Lung (tissue), 12 donors: ENCODE measurements at regions not wholly inside any gene's neighbourhood (a gene's known extent, or its start where the extent isn't known, plus 50 kb on each side); places are given as distances from the start of the nearest gene placed in this dataset. TPM values are rescaled to one million over a fixed set of nuclear protein-coding genes. Genes with fewer than 3 reads are reported as not detected.

Source experiments
- ATAC-seq: fragments of 200-7000 bp; cut with Tn5 transposase; one replicate; pipeline ENCODE4 v1.9.1; 2020; ENCODE audit warnings: moderate number of reproducible peaks; ENCODE audit not compliant: insufficient read depth, low FRiP score
- DNase-seq, 3 donors: peaks; one replicate each; pipeline ENCODE4 v3.0.0-alpha.2; 2013 to 2017
- H3K27ac ChIP-seq, 2 donors: one replicate each; pipeline ENCODE4 v1.5.1; 2013; ENCODE audit warnings: mild to moderate bottlenecking in 2 of 2, moderate library complexity in 2 of 2, control low read depth in 1 of 2, inconsistent platforms in 1 of 2, low read depth in 1 of 2, low read length in 1 of 2
- H3K27me3 ChIP-seq, 3 donors: one replicate each; pipeline ENCODE4 v1.5.1; 2013; ENCODE audit warnings: low read length in 2 of 3; ENCODE audit not compliant: control insufficient read depth in 3 of 3, insufficient read depth in 3 of 3
- H3K36me3 ChIP-seq, 4 donors: one replicate each; pipeline ENCODE4 v1.5.1; 2013; ENCODE audit warnings: low read length in 4 of 4, mild to moderate bottlenecking in 1 of 4, moderate library complexity in 1 of 4; ENCODE audit not compliant: control insufficient read depth in 4 of 4, insufficient read depth in 4 of 4
- H3K4me1 ChIP-seq, 5 donors: one replicate each; pipeline ENCODE4 v1.5.1; 2013; ENCODE audit warnings: low read length in 5 of 5, mild to moderate bottlenecking in 2 of 5, moderate library complexity in 1 of 5; ENCODE audit not compliant: control insufficient read depth in 5 of 5, insufficient read depth in 5 of 5
- H3K4me3 ChIP-seq: one replicate; pipeline ENCODE4 v1.5.1; 2013; ENCODE audit warnings: mild to moderate bottlenecking, control low read depth, moderate library complexity
- H3K9ac ChIP-seq, 2 donors: one replicate each; pipeline ENCODE4 v1.5.1; 2013; ENCODE audit warnings: low read length in 2 of 2, control low read depth in 1 of 2; ENCODE audit not compliant: insufficient read depth in 1 of 2
- H3K9me3 ChIP-seq, 4 donors: one replicate each; pipeline ENCODE4 v1.5.1; 2013; ENCODE audit warnings: low read length in 3 of 4, mild to moderate bottlenecking in 1 of 4, moderate library complexity in 1 of 4; ENCODE audit not compliant: control insufficient read depth in 4 of 4, insufficient read depth in 3 of 4
- WGBS, 2 donors: extraction: QIAGEN DNeasy Blood & Tissue Kit; methylation state at CpG; one replicate each; pipeline ENCODE4 v1.1.7; 2013; 5-methylcytosine and 5-hydroxymethylcytosine counted together
- small RNA-seq: library from RNA; depleted of rRNA; stranded (forward); fragments of <200 nt; gene quantifications from one replicate; pipeline ENCODE3, GENCODE V24; 2014; ENCODE audit warnings: low replicate concordance
- TF ChIP-seq, protein P1 (sequence below): IDR thresholded peaks from 2 replicates; pipeline ENCODE4 v1.5.1; 2012; ENCODE audit warnings: mild to moderate bottlenecking; ENCODE audit errors: control extremely low read depth, extremely low read depth
- donor health status: control.
- donor health status: control.
- donor health status: Bipolar disorder and iron deficiency.
- donor health status: healthy.
- donor health status: DM: yes; HTN: yes; CAD: no.

DNA sequence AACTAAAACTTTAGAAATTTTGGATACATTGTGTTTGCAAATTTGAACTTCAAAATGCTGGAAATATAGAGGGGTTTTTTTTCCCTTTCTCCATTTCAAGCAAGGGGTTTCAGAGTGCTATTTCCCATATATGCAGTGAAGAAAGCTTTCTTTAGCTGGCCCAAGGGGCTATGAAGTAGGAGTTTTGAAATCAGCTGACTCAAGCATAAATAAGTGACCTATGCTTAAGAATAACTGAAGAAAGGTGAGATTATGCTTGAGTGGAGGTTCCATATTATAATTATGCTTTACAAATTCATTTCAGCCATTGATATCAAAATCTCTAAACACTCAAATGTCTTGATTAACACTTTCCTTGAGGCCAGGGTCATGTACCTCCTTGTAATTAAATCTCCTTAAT, 51.0 kb upstream of the RBBP8 start:
- H3K27ac ChIP-seq: no peak overlapping the region
- DNase-seq: no peak

DNA sequence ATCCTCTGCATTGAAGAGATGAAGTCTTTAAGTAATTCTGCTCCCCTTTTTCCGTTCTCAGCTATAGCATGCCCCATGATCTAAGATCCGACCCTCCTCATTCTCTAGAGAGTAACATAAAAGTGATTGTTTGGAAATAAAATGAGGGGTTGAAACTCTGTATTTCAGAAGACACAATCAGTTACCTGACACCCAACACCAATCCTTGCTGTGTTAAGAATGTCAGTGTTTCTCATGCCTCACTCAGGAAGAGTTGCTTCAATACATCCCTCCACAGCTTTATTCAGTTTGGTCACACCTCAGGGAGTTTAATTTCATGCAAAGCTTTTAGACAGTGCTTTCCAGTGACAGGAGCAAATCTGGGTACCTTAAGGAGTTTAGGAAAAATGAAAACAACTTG, 49.9 kb upstream of the RBBP8 start:
- DNase-seq (peak in 2 of 3 donors; percentile 31 to 34), ATAC-seq (no peak)
- Histone ChIP-seq H3K36me3 (no peaks in the 10 kb centered on the region), H3K27ac (no peak overlapping the region), H3K4me3 (no peak overlapping the region), H3K9ac (no peak overlapping the region), H3K4me1 (peaks cover 0 to 12% (median 0%) of the 10 kb centered on the region in 5 donors), H3K27me3 (no peaks in the 10 kb centered on the region), H3K9me3 (no peaks in the 10 kb centered on the region)
- TF ChIP-seq, protein P1, sequence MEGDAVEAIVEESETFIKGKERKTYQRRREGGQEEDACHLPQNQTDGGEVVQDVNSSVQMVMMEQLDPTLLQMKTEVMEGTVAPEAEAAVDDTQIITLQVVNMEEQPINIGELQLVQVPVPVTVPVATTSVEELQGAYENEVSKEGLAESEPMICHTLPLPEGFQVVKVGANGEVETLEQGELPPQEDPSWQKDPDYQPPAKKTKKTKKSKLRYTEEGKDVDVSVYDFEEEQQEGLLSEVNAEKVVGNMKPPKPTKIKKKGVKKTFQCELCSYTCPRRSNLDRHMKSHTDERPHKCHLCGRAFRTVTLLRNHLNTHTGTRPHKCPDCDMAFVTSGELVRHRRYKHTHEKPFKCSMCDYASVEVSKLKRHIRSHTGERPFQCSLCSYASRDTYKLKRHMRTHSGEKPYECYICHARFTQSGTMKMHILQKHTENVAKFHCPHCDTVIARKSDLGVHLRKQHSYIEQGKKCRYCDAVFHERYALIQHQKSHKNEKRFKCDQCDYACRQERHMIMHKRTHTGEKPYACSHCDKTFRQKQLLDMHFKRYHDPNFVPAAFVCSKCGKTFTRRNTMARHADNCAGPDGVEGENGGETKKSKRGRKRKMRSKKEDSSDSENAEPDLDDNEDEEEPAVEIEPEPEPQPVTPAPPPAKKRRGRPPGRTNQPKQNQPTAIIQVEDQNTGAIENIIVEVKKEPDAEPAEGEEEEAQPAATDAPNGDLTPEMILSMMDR: no peak
- 87 to 94% methylated on average over 2 of the region's 2 CpGs for WGBS, 2 donors

More for the DNA sequence above, 51.0 kb upstream of the RBBP8 start:
- Histone ChIP-seq H3K9me3 (no peaks in the 10 kb centered on the region), H3K4me3 (no peak overlapping the region), H3K4me1 (peaks cover 0 to 12% (median 0%) of the 10 kb centered on the region in 5 donors), H3K36me3 (no peaks in the 10 kb centered on the region), H3K27me3 (no peaks in the 10 kb centered on the region), H3K9ac (no peak overlapping the region)
- TF ChIP-seq, protein P1: no peak
- ATAC-seq: no peak

Small RNA genes in the stretch of these regions (small RNA-seq; reads per million reads assigned to genes)
- gene RNU6-1032P: not detected
